ENCODE measurements at regions not wholly inside any gene's neighbourhood (a gene's known extent, or its start where the extent isn't known, plus 50 kb on each side); places are given as distances from the start of the nearest gene placed in this dataset.

- no peak for DNase-seq (ENCODE audit: low spot score)
Measured at GRCh38 chr20:11248011-11248409, 574.2 kb upstream of the JAG1 start.

GRCh38 chr20:11248687-11249638, 575.2 kb upstream of the JAG1 start:
- peak; percentile 79 for DNase-seq (ENCODE audit: low spot score)

GRCh38 chr20:11249683-11250082, 575.9 kb upstream of the JAG1 start:
- no peak for DNase-seq (ENCODE audit: low spot score)

DNA sequence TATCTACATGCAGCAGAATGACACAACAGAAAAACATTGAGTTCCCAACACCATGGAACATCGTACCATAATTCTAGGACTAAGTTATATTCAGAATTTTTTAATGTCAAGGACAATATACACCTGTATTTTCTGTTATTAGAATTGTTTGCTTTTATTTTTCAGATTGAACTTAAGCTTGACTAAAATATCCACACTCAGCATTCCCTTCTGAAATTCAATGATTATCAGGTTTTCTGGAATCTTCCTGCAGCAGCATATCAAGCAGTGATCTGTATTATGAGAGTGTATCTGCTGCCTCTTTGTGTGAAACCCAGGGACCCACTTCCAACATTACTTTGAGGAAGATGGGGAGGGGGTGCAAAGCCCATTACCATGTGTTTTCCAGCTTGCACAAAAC, 578.6 kb upstream of the JAG1 start:
- no peak for DNase-seq (ENCODE audit: low spot score)

GRCh38 chr20:11255455-11255854, 581.7 kb upstream of the JAG1 start:
- DNase-seq (ENCODE audit: low spot score): no peak

DNA sequence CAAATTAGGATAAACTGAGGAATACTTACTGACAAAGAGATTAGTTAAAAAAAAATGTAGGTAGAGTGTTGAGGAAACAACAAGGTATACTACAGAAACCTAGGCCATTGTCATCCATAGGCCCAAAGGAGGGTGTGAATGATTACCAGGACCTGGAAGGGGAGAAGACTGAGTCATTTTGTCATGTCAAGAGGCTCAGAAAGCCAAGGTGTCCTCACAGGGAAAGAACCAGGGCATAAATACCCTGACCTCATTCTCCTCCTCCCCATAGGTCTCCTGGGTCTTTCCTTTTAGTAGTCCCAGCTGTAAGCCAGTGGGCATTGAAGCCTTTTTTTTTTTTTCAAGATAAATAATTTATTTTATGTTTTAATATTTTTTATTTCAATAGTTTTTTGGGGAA, 582.1 kb upstream of the JAG1 start:
- DNase-seq (ENCODE audit: low spot score): no peak

GRCh38 chr20:11260611-11261010, 586.8 kb upstream of the JAG1 start:
- peak; percentile 69 for DNase-seq (ENCODE audit: low spot score)

DNA sequence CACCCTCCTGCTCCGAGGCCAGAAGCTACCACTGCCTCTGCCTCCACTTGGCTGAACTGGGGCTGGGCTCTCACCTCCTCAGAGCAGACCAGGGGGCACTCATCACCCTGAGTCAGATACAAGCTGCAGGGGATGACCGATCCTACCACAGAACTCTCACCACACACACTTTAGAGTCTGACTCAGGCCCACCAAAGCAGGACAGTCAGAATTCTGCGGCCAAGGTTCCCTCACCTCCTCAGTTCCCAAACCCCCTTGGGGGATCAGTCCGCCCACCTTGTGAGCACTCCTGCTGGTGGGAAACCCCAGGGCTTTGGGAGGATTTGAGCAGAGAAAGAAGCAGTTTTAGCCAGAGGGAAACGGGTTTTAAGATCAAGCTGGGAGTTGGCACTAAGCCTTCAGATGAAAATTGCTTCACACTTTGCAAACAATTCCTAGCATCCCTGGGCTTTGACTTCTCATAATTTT, 587.8 kb upstream of the JAG1 start:
- DNase-seq (ENCODE audit: low spot score): no peak

- DNase-seq (ENCODE audit: low spot score): peak; percentile 32
Measured at GRCh38 chr20:11266571-11266970, 592.8 kb upstream of the JAG1 start.

DNA sequence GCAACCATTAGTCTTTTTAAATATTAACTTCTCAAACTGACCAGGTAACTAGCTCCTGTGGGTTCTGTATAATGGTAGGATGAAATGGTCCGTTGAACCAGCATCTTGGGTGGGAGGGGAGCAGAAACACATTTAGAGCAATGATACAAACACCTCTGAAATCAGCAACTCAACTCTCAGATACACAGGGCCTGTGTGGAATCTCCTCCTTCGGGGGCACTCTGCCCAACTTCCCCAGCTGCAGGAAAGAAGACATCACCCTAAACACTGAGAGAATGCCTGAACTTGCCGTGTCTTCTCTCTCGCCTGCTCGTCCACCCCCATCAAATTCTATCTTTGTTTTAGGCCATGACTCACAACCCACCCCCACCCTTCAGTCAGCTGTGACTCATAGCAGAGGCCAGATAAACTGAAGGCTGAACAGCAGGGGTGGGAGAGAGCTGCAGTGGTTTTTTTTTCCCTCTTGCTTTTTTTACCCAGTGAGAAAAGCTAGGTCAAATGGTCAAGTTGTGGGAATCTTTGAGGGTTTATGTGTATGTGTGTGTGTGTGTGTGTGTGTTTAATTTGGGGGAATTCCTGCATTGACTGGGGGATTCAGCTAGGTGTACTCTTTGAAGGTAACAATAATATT, 593.4 kb upstream of the JAG1 start:
- peak; percentile 98 for DNase-seq (ENCODE audit: low spot score)

DNA sequence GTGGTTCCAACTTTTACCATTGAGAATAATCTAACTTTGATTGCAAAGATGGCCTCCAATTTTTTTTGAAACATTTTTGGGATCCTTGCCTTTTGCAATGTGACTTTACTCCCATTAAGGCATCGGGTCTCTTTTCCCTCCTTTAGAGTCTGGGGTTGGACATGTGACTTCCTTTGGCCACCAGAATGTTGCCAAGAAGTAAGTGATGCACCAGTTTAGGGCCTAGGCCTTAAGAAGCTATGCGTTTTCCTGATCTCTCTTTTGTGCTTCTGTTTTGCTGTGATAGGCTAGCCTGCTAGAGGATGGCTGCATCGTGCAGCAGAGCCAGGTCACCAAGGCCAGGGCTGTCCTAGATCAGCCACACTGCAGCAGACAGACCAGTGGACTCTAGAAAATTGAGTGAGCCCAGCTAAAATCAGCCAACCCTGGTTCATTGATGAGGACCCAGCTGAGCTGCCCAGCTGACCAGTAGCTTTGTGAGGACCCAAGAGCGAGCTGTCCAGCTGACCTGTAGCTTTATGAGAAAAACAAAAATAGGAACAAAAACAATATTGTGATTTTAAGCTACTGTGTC, 594.0 kb upstream of the JAG1 start:
- DNase-seq (ENCODE audit: low spot score): no peak

DNA sequence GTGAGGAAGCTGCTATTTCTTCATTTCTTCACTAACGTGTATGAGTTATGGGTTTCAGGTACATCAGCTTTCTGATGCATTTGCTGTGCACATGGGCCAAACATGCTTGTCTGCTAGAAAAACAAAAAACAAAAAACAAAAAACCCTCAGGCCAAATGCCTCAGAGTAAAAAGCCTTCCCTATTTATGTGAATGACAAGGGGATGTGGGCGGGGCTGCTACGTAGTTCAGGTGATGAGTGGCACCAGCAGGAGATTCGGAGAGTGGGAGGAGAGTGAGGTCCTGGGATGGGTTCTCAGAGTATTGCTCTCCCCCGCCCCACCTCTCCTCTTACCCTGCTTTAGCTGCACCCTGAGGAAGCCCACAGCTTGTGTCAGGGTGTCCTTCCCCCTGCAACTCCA, 596.8 kb upstream of the JAG1 start:
- no peak for DNase-seq (ENCODE audit: low spot score)

DNA sequence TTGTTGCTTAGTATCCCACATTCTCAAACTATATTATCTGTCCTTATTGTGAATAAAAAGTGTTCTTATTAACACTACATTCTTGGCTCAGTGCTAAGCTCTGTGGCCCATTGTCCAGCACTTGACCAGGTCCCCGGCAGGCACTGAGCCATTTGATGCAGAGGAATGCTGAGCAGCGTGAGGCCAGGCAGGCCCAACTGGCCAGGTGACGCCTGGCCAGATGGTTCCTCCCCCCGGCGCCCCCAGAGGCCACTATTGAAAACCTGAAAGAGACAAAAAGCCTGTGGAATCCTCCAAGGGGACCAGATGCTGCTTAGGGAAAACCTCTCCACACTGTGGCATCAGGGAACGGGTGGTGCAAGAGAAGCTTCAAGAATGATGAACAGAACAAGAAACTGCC, 597.5 kb upstream of the JAG1 start:
- DNase-seq (ENCODE audit: low spot score): no peak

- no peak for DNase-seq (ENCODE audit: low spot score)
Measured at GRCh38 chr20:11271920-11272594, 598.3 kb upstream of the JAG1 start.

GRCh38 chr20:11274141-11274594, 600.4 kb upstream of the JAG1 start:
- peak; percentile 82 for DNase-seq (ENCODE audit: low spot score)

GRCh38 chr20:11275740-11276139, 601.9 kb upstream of the JAG1 start:
- DNase-seq (ENCODE audit: low spot score): no peak

GRCh38 chr20:11277170-11277569, 603.4 kb upstream of the JAG1 start:
- no peak for DNase-seq (ENCODE audit: low spot score)

DNA sequence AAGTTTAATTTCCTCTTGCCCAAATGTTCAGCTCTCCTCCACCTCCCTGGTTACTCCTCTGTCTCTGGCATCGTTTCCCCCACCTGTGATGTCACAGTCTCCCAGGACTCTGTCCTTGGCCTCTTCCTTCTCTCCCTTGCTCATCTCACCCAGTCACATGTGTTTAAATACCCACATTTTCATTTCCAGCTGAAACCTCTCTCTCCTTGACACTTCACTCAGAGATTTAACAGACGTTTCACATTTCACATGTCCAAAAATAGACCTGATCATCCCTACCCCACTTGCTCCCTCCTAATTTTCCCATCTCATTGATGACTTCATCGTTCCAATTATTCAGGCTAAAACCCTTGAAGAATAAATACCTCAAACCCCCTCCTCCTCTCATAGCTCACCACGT, 604.1 kb upstream of the JAG1 start:
- no peak for DNase-seq (ENCODE audit: low spot score)

GRCh38 chr20:11278461-11278860, 604.7 kb upstream of the JAG1 start:
- DNase-seq (ENCODE audit: low spot score): no peak

DNA sequence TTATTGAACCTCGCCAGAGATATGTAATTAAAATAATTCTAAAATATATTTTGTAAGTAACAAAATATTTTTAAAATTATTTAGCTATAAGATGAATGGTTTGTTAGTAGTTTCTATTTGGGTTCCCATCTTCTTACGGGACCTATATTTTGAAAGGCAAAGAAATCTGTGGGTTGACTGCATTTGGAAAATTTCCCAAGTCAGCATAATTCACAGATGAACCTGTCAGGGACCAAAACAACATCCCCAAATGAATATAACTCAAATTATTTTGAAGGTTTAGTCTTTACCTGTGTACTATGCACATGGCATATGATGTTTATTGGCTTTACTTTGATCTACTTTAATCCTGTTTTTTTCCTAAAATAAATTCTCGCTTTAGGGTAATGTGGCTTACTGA, 607.4 kb upstream of the JAG1 start:
- no peak for DNase-seq (ENCODE audit: low spot score)

GRCh38 chr20:11281768-11282167, 608.0 kb upstream of the JAG1 start:
- no peak for DNase-seq (ENCODE audit: low spot score)

- no peak for DNase-seq (ENCODE audit: low spot score)
Measured at GRCh38 chr20:11287126-11287525, 613.3 kb upstream of the JAG1 start.

Data from COLO829 (cell line).